HuH-7.5 (cell line): ENCODE measurements at regions not wholly inside any gene's neighbourhood (a gene's known extent, or its start where the extent isn't known, plus 50 kb on each side); places are given as distances from the start of the nearest gene placed in this dataset.
"Not testable (repeated sequence)": the region's sequence is repeated elsewhere in the genome, so short reads cannot be mapped to it uniquely, and the experiment has no call there.

ENCODE experiments used
- DNase-seq: peaks from one replicate; pipeline ENCODE4 v3.0.0; 2011; ENCODE audit warnings: low spot score

GRCh38 chrX:39402158-39402557, 600.9 kb downstream of the MID1IP1 start:
- no peak for DNase-seq

DNA sequence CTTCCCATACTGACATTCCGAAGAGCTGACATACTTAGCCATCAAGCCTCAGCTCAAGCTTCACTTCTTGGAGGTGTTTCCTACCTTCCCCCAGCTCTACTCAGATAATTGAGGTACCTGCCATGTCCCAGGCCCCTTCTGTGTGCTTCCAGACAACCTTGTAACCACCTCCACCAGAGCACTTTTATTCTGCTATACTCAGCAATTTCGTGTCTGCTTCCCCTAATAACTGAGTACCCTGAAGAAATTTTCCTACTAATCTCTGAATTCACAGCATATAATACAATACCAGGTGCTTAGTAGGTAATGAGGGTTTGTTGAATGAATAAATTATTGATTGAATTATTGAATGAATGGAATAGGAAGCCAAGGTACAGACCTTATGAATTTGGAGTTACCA, 605.5 kb downstream of the MID1IP1 start:
- DNase-seq = no peak

- DNase-seq = no peak
Measured at GRCh38 chrX:39409246-39409917, 608.1 kb downstream of the MID1IP1 start.

DNA sequence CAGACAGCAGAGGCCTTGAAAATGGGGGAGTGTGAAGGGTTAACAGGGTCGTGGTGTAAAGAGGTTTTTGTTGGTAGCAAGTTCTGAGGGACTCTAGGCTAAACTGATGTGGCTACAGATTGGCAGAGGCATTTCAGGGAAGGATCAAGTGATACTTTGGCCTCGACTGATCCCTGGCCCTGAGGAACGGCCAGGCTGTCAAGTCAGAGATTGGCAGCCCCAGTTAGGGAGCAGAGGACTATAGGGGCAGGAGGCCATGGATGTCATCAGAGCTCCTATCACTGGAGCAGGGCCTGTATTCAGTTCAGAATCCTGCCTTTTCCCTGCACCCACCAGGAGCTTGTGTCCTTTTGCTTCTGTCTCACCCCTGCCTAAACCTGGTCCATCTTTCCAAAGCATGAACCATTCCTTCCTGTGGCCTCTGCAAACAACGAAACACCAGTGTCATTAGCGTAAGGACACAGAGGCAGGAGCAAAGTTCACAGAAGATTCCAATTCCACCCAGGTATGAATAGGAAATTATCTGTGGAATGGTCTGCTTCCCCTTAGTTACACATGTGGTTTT, 613.1 kb downstream of the MID1IP1 start:
- no peak for DNase-seq

- DNase-seq = no peak
Measured at GRCh38 chrX:39416547-39417260, 615.4 kb downstream of the MID1IP1 start.

- no peak for DNase-seq
Measured at GRCh38 chrX:39418254-39418704, 617.0 kb downstream of the MID1IP1 start.

DNA sequence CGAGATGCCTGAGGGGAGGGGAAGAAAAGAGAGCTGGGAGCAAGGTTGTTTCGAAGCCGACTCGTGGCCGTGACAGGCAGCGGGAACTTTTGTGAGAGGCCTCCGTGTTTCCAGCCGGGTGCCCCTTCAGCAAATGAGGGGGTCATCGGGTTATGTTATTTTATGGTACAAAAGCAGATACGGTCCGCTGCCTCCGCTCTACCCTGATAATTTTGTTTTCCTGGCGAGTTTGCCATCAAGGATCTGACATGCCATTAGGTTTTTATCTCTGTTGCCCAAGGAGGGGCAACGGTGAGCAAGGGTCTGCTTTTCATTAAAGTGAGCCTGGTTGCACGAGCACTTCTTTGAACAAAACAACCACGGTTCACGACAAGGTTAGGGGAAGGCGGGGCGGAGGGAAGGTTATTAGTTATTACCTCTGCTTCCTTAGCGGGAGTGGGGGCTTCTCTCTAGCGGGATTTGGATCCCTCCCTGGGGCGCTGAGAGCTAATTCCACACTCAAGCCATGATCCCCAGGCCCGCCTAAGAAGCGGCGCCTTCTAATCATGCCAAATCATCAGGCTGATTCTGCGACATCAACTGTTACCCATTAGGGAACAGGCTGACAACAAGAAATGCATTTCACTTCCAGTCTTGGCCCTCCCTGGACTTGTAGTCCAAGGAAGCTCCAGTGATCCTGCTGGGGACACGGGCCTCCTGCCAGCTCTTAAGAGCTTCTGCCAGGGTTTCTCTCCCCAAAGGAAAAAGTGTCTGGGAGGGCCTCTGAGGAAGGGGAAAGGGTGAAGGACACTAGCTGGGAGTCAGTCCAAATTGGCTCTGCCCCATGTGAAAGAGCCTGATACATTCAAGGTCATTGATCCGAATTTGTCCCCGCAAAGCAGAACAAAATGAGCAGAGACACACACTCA, 617.7 kb downstream of the MID1IP1 start:
- DNase-seq = no peak

DNA sequence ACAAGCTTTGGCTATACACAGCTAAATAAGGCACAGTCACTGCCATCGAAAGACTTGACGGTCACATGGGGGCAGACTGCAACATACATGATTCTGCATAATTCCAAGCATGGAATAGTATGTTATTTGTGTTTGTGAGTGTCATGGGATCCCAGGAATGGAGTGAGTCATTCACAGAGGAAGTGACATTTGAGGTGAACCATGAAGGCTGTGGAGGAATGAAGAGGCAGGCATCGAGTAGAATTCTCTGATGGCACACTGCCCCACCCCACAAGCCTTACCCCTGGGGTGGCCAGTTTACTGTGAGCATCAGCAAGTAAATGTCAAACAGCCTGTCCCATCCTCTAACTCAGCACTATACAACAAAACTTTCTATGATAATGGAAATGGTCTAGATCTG, 619.7 kb downstream of the MID1IP1 start:
- DNase-seq = no peak

DNA sequence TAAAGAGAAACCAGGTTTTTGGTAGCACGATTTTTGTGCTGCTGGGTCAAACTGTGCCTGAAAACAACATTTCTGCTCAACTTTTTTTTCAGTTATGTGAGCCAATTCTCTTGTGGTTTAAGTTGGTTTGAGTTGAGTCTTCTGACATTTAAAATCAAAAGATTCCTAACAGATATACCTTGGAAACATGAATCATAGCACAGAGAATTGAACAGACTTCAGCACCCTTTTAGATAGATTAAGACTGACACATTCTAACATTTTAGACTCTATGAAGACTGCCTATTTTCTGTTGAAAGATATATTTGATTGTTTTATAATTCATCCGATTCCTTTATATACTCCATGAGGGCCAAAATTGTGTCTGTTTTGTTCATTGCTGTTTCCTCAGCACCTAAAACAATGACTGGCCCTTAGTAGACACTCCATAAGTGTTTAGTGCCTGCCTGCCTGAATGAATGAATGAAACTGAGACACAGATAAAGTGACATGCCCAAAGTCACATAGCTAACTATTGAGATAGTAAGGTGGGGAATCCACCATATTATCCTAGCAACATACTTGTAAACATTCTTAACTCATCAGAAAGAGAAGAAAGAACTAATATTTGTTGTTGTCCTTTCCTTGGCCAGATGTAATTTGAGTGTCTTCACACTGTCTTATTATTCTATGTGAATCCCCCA, 624.0 kb downstream of the MID1IP1 start:
- no peak for DNase-seq

DNA sequence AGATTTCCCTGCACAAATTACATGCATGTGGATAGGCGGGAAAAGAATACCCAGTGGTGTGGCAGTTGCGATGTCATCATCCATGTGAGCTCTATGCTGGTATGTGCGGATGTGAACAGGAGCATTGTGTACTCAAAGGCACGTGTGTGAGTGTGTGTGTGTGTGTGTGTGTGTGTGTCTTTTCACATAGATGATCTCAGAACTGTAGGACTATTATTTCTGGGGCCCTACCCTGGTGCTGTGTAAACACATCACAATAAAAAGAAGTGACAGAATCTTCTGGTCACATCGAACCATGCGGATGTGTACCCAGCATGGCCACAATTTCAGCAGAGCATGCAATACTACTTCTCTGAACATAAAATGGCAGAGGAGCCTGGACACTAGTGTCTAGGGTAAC, 624.8 kb downstream of the MID1IP1 start:
- no peak for DNase-seq

DNA sequence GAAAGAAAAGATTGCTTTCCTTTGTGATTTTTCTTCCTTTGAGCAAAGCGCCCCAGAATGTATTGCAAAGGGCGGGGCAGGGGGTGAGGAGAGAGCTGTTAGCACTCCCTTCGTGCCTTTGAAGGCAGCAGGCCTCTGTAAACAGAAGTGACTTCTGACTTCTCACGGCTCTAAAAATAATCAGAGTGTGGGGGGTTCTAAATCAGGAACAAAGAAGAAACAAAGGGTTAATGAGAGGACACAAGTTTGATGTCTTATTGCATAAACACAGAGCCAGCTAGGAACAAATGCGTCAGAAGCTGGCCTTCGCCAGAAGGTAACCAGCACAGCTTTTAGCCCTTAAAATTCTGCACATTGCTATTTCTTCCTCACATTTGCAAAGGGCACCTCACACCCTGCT, 626.2 kb downstream of the MID1IP1 start:
- no peak for DNase-seq

DNA sequence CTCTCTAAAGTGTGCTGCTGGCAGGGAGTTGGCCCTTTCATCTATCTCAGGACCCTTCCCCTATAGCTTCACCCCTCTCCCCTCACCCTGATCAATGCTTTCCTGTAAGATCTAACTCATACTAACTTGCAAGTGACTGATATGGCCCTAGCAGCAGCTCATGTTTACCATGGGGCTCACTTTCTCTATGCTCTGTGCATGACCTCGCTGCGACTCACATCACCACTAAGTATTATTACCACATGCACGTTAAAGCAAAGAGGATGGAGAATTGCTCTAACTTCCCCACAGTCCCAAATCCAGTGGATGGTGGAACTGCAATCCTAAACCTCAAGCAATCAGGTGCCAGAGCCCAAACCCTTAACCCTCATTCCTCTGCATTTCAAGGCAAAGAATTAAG, 626.6 kb downstream of the MID1IP1 start:
- DNase-seq = no peak

DNA sequence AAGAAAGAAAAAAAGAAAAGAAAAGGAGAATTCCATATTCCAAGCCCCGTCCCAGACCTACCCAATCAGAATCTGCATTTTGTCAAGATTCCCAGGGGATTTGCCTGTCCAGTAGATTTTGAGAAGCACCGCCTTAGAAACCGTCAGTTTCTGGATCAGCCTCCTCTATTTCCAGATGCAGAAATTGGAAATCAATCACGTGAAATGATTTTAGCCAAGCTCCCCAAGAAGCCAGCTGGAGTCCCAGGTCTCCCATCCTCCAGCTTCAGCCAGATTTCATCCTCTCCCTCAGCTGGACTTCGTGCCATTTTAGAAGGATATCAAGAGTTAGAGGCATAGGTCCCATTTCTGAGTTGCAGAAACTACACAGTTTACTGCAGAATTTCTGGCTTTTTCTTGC, 629.3 kb downstream of the MID1IP1 start:
- DNase-seq = no peak

DNA sequence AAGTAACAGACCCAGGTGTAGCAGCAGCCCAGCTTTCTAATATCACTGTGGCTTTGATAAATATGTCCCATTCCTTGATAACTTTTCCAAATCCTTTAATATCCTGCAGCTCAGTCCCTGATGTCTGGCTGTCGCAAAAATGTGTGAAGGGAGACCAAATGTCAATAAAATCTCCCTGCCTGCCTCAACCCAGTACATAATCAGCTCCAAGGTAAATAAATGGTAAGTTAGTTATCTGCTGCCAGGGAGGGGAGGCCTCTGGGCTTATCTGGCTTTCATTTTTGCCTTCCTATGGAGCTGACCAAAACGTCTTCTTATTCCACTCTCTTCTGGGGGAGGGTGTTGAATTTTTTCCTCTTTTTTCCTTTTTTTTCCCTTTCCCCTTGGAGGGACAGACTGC, 630.6 kb downstream of the MID1IP1 start:
- no peak for DNase-seq

- not testable (repeated sequence) for DNase-seq
Measured at GRCh38 chrX:39434671-39435070, 633.4 kb downstream of the MID1IP1 start.

GRCh38 chrX:39436538-39436937, 635.3 kb downstream of the MID1IP1 start:
- not testable (repeated sequence) for DNase-seq

- DNase-seq = no peak
Measured at GRCh38 chrX:39437670-39438441, 636.6 kb downstream of the MID1IP1 start.

DNA sequence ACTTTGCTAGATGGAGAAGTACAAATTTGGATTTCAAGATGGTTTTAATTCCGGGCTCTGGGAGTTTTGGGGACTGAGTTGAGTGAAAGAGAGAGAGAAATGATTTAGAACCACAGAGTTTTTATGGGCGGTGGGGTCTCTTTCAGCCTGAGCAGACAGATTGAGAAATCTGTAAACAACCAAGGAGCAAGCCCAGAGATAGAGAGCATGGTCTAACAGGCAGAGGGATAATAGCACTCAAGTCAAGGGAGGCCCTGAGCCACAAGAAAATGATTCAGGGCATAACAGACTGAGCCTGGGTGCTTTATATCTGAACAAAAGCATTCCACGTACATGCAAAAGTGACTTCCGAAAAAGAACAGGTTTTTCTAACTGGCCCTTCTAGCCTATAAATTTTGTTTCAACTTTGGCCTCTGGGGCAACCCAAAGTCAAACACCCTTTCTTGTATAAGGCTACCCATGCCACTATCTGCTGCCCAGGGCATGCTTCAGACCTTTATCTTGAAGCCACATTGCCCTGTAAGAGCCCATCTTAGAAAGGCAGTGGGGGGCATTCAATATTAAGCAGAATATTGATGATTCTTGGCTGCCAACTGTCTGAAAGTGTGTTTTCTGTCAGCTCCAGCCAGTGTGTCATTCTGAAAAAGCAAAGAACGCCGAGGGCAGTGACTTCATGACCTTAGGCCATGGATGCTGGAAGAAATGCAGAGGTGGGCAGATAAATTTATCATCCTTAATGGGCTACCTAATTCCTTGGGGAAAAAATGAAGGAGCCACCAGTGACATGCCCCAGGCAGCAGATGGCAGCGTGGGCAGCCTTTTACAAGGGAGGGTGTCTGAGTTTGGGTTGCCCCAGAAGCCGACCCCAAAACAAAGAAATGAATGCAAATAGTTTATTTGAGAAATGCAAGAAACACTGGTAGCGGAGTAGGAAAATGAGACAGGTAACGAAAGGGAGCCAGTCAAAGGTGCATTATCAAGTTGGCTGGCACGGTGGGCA, 637.6 kb downstream of the MID1IP1 start:
- no peak for DNase-seq

DNA sequence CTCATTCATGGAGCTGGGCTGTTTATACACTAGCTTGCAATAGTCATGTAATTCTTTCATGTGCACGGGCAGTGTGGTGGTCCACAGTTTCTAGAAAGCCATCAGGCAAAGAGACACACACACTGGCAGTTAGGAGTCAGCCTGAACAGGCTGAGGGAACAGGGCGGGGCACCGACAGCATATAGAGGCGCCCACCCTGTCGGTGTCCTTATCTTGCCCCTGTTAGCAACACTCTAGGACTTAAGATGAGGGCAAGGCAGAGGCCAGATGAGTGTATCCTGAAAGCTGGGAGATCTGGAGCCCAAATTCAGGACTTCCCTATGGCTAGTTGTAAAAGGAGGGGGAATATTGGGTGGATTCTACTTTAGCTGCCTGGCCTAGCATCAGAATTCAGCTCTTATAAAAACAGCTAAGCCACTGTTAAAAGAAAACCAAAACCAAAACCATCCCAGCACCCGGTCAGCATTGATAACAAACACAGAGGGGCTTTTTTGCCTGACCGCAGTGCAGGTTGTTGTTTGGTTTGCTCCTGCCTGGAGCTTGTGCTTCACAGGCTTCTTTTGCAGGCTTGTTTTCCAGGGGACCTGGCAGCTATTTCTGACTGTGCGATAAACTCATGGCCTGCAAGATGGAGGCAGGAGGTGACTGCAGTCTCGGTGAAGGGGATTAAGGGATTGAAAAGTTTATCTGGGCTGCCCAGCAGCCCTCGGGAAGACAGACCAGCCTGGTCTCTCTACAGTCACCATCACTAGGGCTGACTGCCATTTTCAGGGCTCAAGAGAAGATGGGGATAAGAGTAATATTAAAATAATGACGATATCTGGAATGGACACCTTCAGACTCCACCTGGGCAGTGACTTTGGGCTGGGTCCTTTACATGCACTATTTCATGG, 638.9 kb downstream of the MID1IP1 start:
- no peak for DNase-seq
